ENCODE measurements at regions not wholly inside any gene's neighbourhood (a gene's known extent, or its start where the extent isn't known, plus 50 kb on each side); places are given as distances from the start of the nearest gene placed in this dataset.

- Histone ChIP-seq H3K27ac (no peak overlapping the region), H3K4me3 (no peak overlapping the region), H3K4me1 (no peaks in the 10 kb centered on the region), H3K27me3 (no peaks in the 10 kb centered on the region), H3K36me3 (no peaks in the 10 kb centered on the region), H3K9me3 (no peaks in the 10 kb centered on the region)
- intact Hi-C loops (cut with DNase I; ENCODE audit: low total_unique reads): no loop called here
- no peak for DNase-seq (ENCODE audit: low spot score in 2 of 2)
- TF ChIP-seq CTCF (IDR thresholded peaks at IDR 0.05) (no peak), POLR2AphosphoS5 (IDR thresholded peaks at IDR 0.05) (no peak), POLR2A (IDR thresholded peaks at IDR 0.05) (no peak)
These were observed 468.5 kb upstream of the PIK3C3 start for GRCh38 chr18:41486575-41486974.

DNA sequence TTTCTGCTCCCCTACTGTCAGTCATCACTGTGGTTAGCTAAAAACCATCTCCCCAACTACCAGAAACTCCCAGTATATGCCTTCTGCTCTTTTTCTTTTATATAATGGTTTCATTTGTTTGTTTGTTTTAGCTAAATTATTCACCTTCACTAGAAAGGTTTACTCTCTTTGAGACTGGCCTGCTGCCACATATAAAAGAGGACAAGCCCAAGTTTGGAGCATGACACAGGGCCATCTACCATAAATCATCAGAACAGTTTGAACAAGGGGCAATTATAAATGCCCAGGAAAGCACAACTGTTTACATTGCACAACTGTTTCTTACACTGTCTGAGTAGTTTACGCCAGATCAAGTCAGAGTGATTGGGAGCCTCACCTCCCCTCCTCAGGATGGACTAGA lies 471.0 kb upstream of the PIK3C3 start:
- Histone ChIP-seq H3K27ac (no peak overlapping the region), H3K4me1 (no peaks in the 10 kb centered on the region), H3K9me3 (no peaks in the 10 kb centered on the region), H3K36me3 (no peaks in the 10 kb centered on the region), H3K4me3 (no peak overlapping the region), H3K27me3 (no peaks in the 10 kb centered on the region)
- no peak for DNase-seq (ENCODE audit: low spot score in 2 of 2)
- no peak for TF ChIP-seq CTCF (IDR thresholded peaks at IDR 0.05)
- no peak for TF ChIP-seq POLR2AphosphoS5 (IDR thresholded peaks at IDR 0.05)
- no peak for TF ChIP-seq POLR2A (IDR thresholded peaks at IDR 0.05)
- intact Hi-C loops (cut with DNase I; ENCODE audit: low total_unique reads): no loop called here

DNA sequence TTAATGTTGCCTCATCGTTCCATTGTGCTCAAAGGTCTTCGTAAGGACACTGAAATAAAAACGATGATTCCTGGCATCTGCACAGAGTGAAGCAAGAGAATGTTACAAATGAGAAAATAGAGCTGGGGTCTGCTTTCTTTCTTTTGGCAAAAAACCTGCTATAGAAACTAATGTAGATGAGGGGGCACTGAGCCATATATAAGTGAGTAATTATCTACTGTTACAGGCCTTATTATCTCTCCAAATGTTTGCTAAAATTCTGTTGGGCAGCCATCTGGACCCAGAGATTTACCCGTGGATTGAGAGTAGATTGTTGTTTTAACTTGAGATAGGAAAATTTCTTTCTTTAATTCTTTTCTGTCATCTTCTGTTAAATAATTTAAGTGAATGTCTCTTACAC lies 472.5 kb upstream of the PIK3C3 start:
- H3K27me3 ChIP-seq: no peaks in the 10 kb centered on the region
- intact Hi-C loops (cut with DNase I; ENCODE audit: low total_unique reads): no loop called here
- H3K9me3 ChIP-seq: no peaks in the 10 kb centered on the region
- H3K4me1 ChIP-seq: no peaks in the 10 kb centered on the region
- H3K36me3 ChIP-seq: no peaks in the 10 kb centered on the region
- no peak overlapping the region for H3K27ac ChIP-seq
- no peak for DNase-seq (ENCODE audit: low spot score in 2 of 2)
- no peak overlapping the region for H3K4me3 ChIP-seq
- TF ChIP-seq POLR2A (IDR thresholded peaks at IDR 0.05): no peak
- no peak for TF ChIP-seq CTCF (IDR thresholded peaks at IDR 0.05)
- no peak for TF ChIP-seq POLR2AphosphoS5 (IDR thresholded peaks at IDR 0.05)

DNA sequence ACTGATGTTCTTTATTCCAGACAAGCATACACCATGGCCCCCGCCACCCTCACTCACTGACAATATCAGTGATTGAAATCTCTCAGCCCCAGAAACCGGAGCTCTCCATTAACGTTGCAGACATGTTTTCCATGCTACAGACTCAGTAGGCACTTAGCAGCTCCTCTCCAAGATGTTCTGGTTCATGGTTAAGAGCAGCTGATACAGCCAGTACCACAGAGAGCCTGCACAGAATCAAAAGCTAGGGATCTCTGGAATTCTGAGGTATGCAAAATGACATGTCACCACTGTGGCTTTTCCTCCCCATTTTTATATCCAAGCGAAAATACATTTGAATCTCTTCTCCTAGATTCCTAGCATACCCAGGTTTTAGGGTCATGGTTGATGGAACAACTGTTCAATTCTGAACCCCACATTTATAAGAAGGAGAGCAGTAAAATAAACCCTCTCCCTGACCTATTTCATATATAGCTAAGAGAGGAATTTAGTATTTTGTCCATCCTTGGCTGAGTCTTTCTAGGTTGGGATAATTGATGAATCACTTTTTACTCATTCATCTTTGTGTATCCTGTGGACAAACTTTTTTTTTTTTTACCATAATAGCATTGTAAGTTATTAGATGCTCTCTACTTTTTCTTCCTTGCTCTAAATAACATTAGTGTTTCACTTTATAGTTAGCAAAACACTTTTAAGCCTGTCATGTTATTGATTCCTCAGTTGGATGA lies 488.4 kb upstream of the PIK3C3 start:
- no peaks in the 10 kb centered on the region for H3K9me3 ChIP-seq
- TF ChIP-seq CTCF (IDR thresholded peaks at IDR 0.05): no peak
- no peak for TF ChIP-seq POLR2A (IDR thresholded peaks at IDR 0.05)
- no peak for TF ChIP-seq POLR2AphosphoS5 (IDR thresholded peaks at IDR 0.05)
- intact Hi-C loops (cut with DNase I; ENCODE audit: low total_unique reads): no loop called here
- H3K27ac ChIP-seq: no peak overlapping the region
- no peaks in the 10 kb centered on the region for H3K27me3 ChIP-seq
- H3K4me1 ChIP-seq: no peaks in the 10 kb centered on the region
- DNase-seq (ENCODE audit: low spot score in 2 of 2): no peak
- H3K4me3 ChIP-seq: no peak overlapping the region
- no peaks in the 10 kb centered on the region for H3K36me3 ChIP-seq

DNA sequence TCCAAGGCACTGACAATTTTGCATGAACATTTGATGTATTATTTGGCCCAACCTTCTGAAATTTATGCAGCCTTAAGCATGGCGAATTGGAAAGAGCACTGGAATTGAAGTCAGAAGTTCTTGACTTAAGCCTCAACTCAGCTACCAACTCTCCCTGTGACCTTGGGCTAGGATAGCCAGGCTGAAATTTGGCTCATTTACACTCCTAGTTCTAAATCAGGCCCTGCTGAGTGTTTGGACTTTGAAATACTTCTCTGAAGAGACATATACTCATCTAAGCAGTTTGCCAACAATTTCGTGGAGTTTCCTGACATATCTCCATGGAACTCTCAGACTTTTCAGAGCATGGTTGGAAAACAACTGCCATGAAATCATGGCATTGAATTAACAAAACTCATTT lies 489.6 kb upstream of the PIK3C3 start:
- Histone ChIP-seq H3K27ac (no peak overlapping the region), H3K36me3 (no peaks in the 10 kb centered on the region), H3K4me1 (no peaks in the 10 kb centered on the region), H3K9me3 (no peaks in the 10 kb centered on the region), H3K4me3 (no peak overlapping the region), H3K27me3 (no peaks in the 10 kb centered on the region)
- no peak for DNase-seq (ENCODE audit: low spot score in 2 of 2)
- TF ChIP-seq CTCF (IDR thresholded peaks at IDR 0.05) (no peak), POLR2A (IDR thresholded peaks at IDR 0.05) (no peak), POLR2AphosphoS5 (IDR thresholded peaks at IDR 0.05) (no peak)
- intact Hi-C loops (cut with DNase I; ENCODE audit: low total_unique reads): no loop called here
